Tibial nerve (tissue), 4 donors: ENCODE measurements at regions not wholly inside any gene's neighbourhood (a gene's known extent, or its start where the extent isn't known, plus 50 kb on each side); places are given as distances from the start of the nearest gene placed in this dataset.

Experiments
- DNase-seq, 2 donors: peaks; one replicate each; pipeline ENCODE4 v3.0.0-alpha.2; 2019; ENCODE audit warnings: low spot score in 2 of 2
- H3K27ac ChIP-seq, 4 donors: fragments of 200-600 bp; sonication (generic) in 3 of 4; one replicate each; pipeline ENCODE4 v1.5.1; 2017 to 2019; ENCODE audit warnings: mild to moderate bottlenecking in 1 of 4
- H3K27me3 ChIP-seq, 2 donors: fragments of 200-600 bp; sonication (generic) in 1 of 2; one replicate each; pipeline versions ENCODE4 v1.5.1 to v1.6.0; 2017 to 2019
- H3K36me3 ChIP-seq, 3 donors: fragments of 200-600 bp; sonication (generic); one replicate each; pipeline ENCODE4 v1.5.1; 2018 to 2019
- H3K4me1 ChIP-seq, 4 donors: fragments of 200-600 bp; sonication (generic) in 3 of 4; one replicate each; pipeline ENCODE4 v1.5.1; 2017 to 2019
- H3K4me3 ChIP-seq, 4 donors: fragments of 200-600 bp; sonication (generic) in 3 of 4; one replicate each; pipeline ENCODE4 v1.5.1; 2017 to 2019; ENCODE audit warnings: mild to moderate bottlenecking in 1 of 4, moderate library complexity in 1 of 4
- H3K9me3 ChIP-seq, 4 donors: fragments of 200-600 bp; sonication (generic) in 3 of 4; one replicate each; pipeline ENCODE4 v1.5.1; 2017 to 2019
- EP300 ChIP-seq, 2 donors: sonication (generic); formaldehyde crosslinking; IDR thresholded peaks; one replicate each; pipeline ENCODE4 v1.6.1; 2017; ENCODE audit warnings: antibody characterized with exemption in 2 of 2, mild to moderate bottlenecking in 1 of 2
- POLR2A ChIP-seq, 2 donors: fragments of 450-650 bp; IDR thresholded peaks; one replicate each; pipeline ENCODE4 v1.6.1; 2017; ENCODE audit warnings: antibody characterized with exemption in 2 of 2, mild to moderate bottlenecking in 2 of 2, moderate library complexity in 2 of 2
- WGBS, 2 donors: methylation state at CpG; one replicate each; pipeline ENCODE4 v1.1.5; 2018; 5-methylcytosine and 5-hydroxymethylcytosine counted together
- TF ChIP-seq, protein P1 (sequence below), 5 experiments: fragments of 200-600 bp in 3 of 5; fragments of 450-650 bp in 2 of 5; sonication (generic) in 3 of 5; IDR thresholded peaks; one replicate each; pipeline ENCODE4 v1.5.1; 2016 to 2019; ENCODE audit warnings: antibody characterized with exemption in 5 of 5, mild to moderate bottlenecking in 3 of 5, moderate library complexity in 2 of 5

GRCh38 chr7:36005293-36005692 is 147.8 kb upstream of the EEPD1 start:
- 69 to 79% methylated on average over 3 of the region's 3 CpGs for WGBS, 2 donors
- Histone ChIP-seq H3K36me3 (no peaks in the 10 kb centered on the region), H3K9me3 (no peaks in the 10 kb centered on the region), H3K4me3 (no peak overlapping the region), H3K27me3 (no peaks in the 10 kb centered on the region), H3K4me1 (no peaks in the 10 kb centered on the region), H3K27ac (no peak overlapping the region)
- no peak for DNase-seq
- TF ChIP-seq POLR2A (IDR thresholded peaks at IDR 0.05) (no peak), EP300 (IDR thresholded peaks at IDR 0.05) (no peak)
- TF ChIP-seq, protein P1, sequence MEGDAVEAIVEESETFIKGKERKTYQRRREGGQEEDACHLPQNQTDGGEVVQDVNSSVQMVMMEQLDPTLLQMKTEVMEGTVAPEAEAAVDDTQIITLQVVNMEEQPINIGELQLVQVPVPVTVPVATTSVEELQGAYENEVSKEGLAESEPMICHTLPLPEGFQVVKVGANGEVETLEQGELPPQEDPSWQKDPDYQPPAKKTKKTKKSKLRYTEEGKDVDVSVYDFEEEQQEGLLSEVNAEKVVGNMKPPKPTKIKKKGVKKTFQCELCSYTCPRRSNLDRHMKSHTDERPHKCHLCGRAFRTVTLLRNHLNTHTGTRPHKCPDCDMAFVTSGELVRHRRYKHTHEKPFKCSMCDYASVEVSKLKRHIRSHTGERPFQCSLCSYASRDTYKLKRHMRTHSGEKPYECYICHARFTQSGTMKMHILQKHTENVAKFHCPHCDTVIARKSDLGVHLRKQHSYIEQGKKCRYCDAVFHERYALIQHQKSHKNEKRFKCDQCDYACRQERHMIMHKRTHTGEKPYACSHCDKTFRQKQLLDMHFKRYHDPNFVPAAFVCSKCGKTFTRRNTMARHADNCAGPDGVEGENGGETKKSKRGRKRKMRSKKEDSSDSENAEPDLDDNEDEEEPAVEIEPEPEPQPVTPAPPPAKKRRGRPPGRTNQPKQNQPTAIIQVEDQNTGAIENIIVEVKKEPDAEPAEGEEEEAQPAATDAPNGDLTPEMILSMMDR (IDR thresholded peaks at IDR 0.05): no peak

GRCh38 chr7:36005876-36006275 is 147.2 kb upstream of the EEPD1 start:
- no peaks in the 10 kb centered on the region for H3K36me3 ChIP-seq
- no peaks in the 10 kb centered on the region for H3K4me1 ChIP-seq
- H3K27ac ChIP-seq: no peak overlapping the region
- DNase-seq: no peak
- no peak overlapping the region for H3K4me3 ChIP-seq
- H3K9me3 ChIP-seq: no peaks in the 10 kb centered on the region
- TF ChIP-seq POLR2A (IDR thresholded peaks at IDR 0.05): no peak
- TF ChIP-seq EP300 (IDR thresholded peaks at IDR 0.05): no peak
- TF ChIP-seq, protein P1 (IDR thresholded peaks at IDR 0.05): no peak
- no peaks in the 10 kb centered on the region for H3K27me3 ChIP-seq

GRCh38 chr7:36006636-36007229 is 146.3 kb upstream of the EEPD1 start:
- no peak for DNase-seq
- H3K27me3 ChIP-seq: no peaks in the 10 kb centered on the region
- TF ChIP-seq EP300 (IDR thresholded peaks at IDR 0.05) (no peak), POLR2A (IDR thresholded peaks at IDR 0.05) (no peak)
- TF ChIP-seq, protein P1 (IDR thresholded peaks at IDR 0.05): no peak
- H3K27ac ChIP-seq: no peak overlapping the region
- no peak overlapping the region for H3K4me3 ChIP-seq
- H3K36me3 ChIP-seq: no peaks in the 10 kb centered on the region
- H3K4me1 ChIP-seq: no peaks in the 10 kb centered on the region
- H3K9me3 ChIP-seq: no peaks in the 10 kb centered on the region
- WGBS, 2 donors: 70 to 73% methylated on average over 5 of the region's 5 CpGs

DNA sequence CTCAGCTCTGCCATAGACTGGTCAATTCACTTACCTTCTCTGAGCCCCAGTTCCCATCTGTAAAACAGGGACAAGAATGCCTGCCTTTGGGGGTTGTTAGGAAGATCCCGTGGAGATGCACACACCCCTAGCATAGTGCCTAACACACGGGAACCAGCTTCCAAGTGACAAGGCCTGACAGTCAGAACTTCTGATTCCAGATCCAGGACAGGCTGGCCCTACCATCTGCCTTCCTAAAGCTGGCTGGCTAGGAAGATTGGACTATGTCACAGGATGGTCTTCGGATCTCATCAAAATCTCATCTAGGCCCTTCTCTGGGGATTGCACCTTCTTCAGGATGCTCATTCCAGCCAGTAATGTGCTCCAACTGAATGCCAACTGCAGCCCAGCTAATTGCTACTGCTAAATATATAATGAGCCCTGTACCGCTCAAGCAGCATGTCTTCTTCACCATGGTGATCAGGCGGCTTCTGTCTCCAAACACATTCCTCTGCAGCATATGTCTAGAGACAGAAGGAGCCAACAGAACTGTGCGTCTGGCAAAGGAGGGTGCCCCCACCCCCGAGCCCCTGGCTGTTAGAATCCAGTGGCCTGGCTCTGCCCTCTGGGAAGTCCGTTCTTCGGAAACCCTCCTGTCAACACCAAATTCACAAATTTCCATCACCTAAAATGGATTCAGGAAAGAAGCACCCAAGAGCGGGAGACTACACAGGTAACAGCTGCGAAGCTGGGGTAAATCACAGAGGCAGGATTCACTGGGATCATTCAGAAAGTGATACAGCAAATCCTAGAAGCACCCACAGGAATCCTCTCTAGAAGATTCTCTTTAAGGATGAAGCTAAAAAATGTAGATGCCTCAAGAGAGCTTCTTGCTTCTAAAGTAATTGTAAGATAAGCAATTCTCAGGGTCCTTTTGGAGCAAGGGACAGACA is 142.1 kb upstream of the EEPD1 start:
- WGBS, 2 donors: 82 to 86% methylated on average over 11 of the region's 11 CpGs
- Histone ChIP-seq H3K36me3 (no peaks in the 10 kb centered on the region), H3K9me3 (no peaks in the 10 kb centered on the region), H3K27ac (no peak overlapping the region), H3K4me1 (no peaks in the 10 kb centered on the region), H3K4me3 (no peak overlapping the region), H3K27me3 (no peaks in the 10 kb centered on the region)
- DNase-seq: no peak
- TF ChIP-seq EP300 (IDR thresholded peaks at IDR 0.05) (no peak), POLR2A (IDR thresholded peaks at IDR 0.05) (no peak)
- TF ChIP-seq, protein P1 (IDR thresholded peaks at IDR 0.05): no peak

DNA sequence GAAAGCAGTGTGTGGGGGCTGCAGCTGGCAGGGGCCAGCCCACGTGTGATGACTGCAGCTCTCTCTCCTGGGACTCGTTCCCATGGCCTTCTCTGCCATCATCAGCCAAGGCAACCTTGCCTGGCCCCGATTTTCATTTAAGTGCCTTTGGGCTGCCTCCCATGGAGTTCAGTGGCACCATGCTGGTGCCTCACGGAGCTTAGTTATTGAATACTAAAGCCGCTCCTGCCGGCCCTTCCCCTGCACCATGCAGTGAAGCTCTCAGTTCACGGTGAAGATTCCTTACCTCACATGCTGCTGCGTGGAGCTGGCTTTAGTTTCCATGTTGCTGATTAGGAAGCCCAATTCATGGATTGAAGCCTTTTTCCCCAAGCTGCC is 141.5 kb upstream of the EEPD1 start:
- no peak overlapping the region for H3K27ac ChIP-seq
- H3K4me3 ChIP-seq: no peak overlapping the region
- no peak for DNase-seq
- no peaks in the 10 kb centered on the region for H3K27me3 ChIP-seq
- WGBS, 2 donors: 47 to 48% methylated on average over 8 of the region's 8 CpGs
- TF ChIP-seq POLR2A (IDR thresholded peaks at IDR 0.05) (no peak), EP300 (IDR thresholded peaks at IDR 0.05) (no peak)
- TF ChIP-seq, protein P1 (IDR thresholded peaks at IDR 0.05): no peak
- H3K4me1 ChIP-seq: no peaks in the 10 kb centered on the region
- H3K36me3 ChIP-seq: no peaks in the 10 kb centered on the region
- no peaks in the 10 kb centered on the region for H3K9me3 ChIP-seq
